ENCODE measurements at regions not wholly inside any gene's neighbourhood (a gene's known extent, or its start where the extent isn't known, plus 50 kb on each side); places are given as distances from the start of the nearest gene placed in this dataset.
A peak's percentile ranks its signal among the peaks of the same experiment; 100 is the strongest.

DNA sequence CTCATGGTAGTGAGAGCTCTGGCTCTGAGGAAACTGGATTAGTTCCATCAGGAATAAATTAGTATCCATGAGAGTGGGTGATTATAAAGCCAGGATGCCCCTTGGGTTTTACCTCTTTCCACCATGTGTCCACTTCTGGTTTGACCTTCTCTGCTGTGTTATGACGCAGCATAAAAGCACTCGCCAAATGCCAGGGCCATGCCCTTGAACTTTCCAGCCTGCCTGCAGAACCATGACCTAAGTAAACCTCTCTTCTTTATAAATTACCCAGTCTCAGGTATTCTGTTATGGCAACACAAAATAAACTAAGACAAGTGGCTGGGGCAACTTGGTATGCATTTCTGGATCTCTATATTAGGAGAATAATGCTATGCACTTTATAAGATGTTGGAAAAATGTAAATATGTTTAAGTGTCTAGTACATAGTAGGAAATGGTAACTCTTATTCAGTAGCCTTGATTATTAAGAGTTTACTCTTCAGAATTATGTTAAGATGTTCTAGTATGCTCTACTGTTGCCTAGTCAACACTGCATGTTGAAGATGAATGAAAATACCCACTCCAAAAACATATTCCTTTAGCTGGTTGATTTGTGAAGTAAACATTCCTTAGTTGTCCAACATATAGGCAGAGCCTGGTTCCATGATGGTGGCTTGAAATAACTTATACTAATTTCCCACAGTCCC lies 455.6 kb upstream of the TMPO start:
- no peak for DNase-seq (ENCODE audit: low read depth in 2 of 2)

DNA sequence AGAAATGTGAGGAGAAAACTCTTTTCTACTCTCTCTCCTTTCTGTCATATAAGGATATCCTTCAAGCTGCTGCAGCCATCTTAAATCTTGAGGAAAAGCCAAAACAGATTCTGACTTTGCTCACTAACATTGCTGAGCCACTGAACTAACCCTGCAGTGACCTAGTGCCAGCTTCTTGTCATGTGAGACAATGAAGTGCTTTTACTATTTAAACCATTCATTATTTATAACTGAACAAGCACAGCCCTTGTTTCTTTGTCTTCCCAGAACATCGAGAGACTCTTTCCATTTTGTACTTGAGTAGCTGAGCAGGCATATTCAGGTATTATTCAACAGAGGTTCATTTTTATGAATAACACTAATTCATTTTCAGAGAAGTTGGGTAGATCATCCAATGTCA lies 455.0 kb upstream of the TMPO start:
- no peak for DNase-seq (ENCODE audit: low read depth in 2 of 2)

DNA sequence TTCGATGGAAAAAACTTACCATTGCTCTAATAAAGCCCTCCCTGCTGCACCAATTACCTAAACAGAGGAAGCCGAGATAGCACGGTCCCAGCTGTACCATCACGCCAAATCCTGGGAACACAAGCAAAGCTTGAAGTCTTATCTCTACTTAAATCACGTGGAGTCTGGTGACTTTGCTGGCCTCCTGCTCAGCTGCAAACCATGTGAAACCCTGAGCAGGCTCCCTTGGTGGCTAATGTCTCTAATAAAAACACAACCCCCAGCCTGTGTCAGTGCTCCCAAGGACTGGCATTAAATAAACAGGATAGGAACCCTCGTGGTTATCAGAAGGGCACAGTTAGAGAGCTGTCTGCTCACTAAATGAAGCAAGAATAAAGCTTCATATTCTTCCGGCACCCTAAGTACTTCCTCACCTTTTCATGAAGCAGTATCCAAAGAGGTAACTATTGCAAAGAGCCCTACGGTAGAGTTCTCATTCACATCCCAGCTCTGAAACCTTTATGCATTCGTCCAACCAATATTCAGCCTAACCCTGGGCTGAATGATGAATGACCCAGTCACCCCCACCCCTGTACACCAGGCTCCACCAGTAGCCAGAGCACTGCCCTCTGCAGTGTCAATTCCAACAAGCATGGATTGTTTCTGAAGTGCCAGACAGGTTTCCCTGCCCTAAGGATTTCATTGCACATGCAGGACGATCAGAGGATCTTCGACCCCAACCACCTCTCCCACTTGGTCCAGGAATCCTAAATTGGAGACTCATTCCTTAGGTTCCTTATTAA lies 452.7 kb upstream of the TMPO start:
- DNase-seq (ENCODE audit: low read depth in 2 of 2), result no peak

DNA sequence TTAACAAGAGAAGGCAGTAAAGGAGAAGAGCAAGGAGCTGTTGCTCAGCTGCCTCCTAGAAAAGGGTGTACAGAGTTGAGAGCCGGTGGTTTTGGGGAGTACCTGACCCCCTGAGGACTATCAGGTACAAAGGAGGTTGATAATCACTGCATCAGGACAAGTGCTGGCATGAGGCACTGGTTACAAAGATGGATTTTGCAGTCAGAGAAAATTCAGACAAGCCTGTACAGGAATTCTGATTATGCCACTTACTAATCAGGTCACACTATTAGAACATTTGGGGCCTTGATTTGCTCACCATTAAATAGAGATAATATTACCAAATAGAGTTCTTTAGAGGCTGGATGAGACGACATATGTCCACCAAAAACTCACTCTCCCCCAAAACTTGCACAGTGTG lies 450.9 kb upstream of the TMPO start:
- DNase-seq (ENCODE audit: low read depth in 2 of 2), result no peak

DNA sequence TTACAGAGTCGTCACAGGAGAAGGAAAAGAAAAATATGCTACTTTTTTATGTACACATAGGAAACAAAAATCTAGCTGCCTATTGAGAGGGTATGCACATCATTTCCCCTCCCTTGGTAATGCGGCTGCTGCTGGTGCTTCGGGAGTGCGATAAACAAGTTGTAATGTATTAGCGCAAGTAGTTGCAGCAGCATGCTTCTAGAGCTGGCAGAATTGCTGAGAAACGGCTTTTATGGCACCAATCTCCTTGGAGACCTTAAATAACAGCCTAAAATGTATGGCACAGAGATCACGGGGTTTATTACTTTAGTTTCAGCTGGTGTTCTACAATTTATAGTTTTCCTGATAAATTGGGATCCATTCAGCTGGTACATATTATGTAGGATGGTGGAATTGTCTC lies 447.6 kb upstream of the TMPO start:
- no peak for DNase-seq (ENCODE audit: low read depth in 2 of 2)

DNA sequence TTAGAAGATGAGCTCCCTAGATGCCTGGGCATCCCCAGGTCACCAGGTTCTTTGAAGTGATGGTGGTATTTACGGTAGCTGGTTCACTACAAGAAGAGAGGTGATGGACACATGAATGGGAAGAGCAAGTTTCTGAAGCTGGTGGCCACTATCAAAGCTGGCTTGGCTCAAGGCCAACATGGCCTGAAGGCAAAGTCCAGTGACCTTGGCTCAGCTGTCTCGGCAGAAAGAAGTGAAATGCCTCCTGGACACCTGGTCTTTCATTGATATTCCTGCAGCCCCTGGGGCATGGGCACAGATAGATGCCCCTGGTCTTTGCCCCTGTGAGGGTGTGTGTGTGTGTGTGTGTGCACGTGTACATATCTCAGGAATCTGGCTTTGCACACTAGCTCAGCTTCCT lies 441.8 kb upstream of the TMPO start:
- no peak for DNase-seq (ENCODE audit: low read depth in 2 of 2)

DNA sequence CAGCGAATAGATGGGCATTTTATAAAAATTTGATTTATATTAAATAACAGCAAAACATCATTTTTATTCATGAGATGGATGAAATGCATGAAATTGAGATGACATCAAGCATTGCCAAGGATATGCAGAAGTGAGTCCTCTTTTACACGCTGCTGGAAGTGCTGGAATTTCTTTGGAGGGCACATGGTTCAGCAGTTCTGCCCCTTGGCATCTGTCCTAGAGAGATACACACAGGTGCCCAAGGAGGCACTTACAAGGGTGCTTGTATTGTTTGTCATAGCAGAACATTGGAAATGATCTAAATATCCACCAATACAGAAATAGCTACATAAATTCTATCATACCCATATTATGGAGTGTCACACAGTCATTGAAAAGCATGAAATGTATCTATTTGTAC lies 441.1 kb upstream of the TMPO start:
- DNase-seq (ENCODE audit: low read depth in 2 of 2), result no peak

DNA sequence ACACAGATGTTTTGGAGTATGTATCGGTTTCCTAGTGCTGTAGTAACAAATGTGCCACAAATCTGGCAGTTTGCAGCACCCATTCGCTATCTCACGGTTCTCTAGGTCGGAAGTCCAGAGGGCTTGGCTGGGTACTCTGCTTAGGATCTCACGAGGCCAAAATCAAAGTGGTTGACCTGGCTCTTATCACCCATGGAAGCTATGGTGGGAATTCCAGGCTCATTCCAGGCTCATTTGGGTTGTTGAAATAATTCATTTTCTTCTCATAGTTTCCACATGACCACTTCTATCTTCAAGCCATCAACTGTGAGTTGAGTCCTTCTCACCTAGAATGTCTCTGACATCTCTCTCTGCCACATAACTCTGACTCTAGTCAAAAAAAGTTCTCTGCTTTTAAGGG lies 431.0 kb upstream of the TMPO start:
- DNase-seq (ENCODE audit: low read depth in 2 of 2), result no peak

DNA sequence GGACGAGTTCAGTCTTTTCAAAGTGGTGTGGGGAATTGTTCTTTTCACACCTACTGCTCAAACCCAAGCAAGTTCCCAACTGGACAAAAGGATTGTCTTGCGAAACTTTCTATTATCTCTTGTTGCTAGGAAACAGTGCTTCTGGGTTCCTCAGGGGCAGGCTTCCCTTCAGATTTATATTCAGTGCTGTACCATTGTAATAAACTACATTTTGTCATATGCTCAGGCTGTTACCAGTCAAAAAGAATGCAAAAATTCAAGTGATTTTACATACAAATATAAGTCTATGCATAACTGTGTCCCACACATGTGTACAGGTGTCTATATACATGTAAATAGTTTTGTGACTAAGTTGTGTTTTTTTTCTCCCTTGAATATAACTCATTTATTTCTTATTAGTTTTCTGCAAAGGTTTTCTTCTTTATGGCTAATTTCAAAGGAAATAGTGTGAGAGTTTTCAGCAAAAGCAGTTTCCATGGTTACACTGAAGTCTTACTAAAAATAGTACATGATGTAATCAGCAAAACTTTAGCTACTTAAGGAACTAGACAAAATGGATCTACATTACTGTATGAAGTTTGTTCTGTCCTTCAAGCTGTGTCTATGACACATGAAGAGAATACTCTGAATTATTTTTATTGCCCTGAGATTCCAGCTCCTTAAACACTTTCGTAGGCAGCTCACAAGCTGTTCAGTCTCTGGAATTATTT lies 430.2 kb upstream of the TMPO start:
- no peak for DNase-seq (ENCODE audit: low read depth in 2 of 2)

DNA sequence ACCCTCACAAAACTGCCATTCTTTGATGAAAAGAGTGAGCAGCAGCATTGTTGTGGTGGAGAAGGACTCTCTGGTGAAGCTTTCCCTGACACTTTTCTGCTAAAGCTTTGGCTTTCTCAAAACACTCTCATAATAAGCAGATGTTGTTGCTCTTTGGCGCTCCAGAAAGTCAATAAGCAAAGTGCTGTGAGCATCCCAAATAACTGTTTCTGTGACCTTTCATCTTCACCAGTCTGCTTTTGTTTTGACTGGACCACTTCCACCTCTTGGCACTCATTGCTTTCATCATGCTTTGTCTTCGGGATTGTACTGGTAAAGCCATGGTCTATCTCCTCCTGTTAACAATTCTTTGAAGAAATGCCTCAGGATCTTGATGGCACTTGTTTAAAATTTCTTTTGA lies 424.7 kb upstream of the TMPO start:
- no peak for DNase-seq (ENCODE audit: low read depth in 2 of 2)

DNA sequence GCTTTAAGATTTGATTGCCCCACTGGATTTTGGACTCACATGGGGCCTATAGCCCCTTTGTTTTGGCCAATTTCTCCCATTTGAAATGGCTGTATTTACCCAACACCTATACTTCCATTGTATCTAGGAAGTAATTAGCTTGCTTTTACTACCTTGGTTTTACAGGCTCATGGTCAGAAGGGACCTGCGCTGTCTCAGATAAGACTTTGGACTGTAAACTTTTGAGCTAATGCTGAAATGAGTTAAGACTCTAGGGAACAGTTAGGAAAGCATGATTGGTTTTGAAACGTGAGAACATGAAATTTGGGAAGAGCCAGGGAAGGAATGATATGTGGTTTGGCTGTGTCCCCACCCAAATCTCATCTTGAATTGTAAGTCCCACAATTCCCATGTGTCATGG lies 419.0 kb upstream of the TMPO start:
- DNase-seq (ENCODE audit: low read depth in 2 of 2), result no peak

DNA sequence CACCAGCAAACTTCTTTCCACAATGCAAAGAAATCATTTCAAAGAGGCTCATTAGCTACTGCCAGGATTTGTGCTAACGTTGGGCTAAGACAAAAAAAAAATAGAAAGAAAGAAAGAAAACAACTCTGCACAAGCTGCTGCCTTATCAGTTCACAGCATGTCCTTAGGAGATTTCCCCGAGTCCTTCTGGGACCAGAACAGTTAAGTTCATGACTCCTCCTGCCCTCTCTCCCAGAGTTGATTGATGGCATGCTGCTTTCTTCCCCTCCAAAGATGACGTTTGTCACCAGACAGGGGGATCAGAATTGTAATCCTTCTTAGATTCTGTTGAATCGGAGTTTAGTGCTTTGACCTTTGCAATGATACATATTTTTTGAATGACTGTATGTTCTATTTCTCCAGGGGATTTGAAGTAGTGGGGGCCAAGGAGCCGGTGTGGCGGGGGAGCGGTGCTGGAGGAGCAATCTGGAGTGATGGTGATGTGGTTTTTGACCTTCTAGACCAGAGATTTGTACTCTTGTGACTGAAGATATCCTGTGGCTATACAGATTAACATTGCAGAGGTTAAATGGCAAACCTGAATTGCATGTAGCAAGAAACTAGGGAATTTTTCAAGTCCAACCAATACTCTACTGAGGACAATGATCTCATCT lies 409.2 kb upstream of the TMPO start:
- DNase-seq (ENCODE audit: low read depth in 2 of 2), result no peak

DNA sequence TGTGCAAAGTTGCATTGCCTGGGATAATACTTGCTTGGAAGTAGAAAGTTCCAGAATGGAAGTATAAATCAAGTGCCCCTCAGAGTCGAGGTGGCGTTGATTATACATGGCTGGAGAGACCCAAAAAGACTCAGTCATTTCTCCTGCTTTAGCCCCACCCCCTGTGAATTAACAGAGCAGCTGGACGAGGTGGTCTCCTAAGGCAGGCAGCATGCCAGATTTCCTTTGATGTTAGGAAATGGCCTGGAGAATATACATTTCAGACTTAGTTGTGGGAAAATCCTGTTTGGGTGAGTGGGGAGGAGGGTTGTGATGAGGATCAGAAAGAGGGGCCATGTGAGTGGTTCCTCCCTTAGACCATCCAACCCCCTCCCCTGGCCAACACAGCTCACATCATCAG lies 406.1 kb upstream of the TMPO start:
- no peak for DNase-seq (ENCODE audit: low read depth in 2 of 2)

DNA sequence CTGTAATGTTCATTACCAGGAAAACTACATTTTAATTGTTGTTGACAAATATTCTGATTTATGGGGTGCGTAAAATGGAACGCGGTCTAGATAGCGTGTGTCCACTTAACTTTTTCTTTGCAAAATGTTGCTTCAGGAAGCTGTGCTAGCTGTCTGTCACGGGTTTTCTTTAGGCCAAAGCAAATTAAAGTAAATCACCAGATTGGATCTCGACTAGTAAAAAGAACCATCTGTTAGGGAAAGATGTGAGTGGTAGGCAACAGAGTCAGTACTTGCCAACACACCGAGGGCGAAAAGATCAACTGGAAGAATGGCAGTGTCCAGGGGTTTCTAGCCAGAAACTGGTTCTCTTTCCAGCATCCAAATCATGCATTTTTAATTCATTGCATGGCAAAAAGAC lies 404.9 kb upstream of the TMPO start:
- DNase-seq (ENCODE audit: low read depth in 2 of 2), result no peak

DNA sequence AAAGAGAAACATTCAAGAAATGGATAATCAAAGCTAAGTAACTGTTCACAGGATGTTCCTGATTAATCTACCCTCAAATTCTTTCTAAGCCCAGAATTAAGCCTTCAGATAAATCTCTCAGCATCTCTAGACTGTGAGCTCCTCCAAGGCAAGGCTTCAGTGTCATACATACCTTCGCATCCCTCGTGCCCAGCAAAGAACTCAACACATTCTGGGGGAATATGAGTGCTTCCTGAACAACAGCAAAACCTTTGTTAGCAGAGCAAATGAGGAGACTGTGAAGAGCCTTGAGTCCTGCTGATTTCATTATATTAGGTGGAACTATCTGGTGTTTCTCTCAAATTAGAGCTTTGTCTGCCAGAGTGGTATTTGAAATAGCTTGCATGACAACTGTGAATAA lies 401.8 kb upstream of the TMPO start:
- no peak for DNase-seq (ENCODE audit: low read depth in 2 of 2)

DNA sequence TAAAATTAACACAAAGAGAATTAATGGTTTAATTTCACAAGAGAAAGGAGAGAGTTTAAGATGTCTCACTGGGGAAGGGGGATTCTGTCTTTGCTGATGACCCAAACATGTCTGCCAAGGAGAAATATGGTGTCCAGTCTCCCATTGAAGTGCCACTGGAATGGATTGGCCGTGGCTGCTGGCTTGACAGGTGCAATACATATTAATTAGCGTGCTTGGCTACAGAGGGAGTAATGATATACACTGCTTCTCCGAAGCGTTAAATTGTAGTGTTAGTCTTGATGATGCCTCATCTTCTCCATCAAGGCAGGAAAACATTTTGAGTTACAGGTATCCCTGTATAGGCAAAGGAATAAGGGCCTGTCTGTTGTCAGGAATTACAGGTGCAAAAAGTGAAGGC lies 393.4 kb upstream of the TMPO start:
- no peak for DNase-seq (ENCODE audit: low read depth in 2 of 2)

DNA sequence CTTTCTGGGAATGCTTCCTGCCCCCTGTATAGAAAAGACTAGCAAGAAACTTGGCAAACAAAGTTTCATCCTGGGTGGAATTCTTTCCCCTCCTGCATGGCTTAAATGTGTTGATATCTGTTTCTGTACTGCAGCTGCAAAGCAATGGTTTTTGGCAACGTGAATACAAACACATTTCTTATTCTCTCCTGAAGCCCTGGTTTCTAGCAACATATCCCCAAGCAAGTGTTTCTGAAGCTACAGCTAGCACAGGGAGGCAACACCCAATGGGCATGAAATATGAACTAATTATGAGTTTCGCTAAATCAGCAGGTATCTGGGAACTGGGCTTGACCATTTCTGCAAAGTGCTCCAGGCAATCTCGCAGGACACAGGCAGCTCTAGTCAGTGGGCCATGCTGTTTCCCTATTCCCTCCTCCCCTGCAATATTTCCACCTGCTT lies 392.3 kb upstream of the TMPO start:
- no peak for DNase-seq (ENCODE audit: low read depth in 2 of 2)

DNA sequence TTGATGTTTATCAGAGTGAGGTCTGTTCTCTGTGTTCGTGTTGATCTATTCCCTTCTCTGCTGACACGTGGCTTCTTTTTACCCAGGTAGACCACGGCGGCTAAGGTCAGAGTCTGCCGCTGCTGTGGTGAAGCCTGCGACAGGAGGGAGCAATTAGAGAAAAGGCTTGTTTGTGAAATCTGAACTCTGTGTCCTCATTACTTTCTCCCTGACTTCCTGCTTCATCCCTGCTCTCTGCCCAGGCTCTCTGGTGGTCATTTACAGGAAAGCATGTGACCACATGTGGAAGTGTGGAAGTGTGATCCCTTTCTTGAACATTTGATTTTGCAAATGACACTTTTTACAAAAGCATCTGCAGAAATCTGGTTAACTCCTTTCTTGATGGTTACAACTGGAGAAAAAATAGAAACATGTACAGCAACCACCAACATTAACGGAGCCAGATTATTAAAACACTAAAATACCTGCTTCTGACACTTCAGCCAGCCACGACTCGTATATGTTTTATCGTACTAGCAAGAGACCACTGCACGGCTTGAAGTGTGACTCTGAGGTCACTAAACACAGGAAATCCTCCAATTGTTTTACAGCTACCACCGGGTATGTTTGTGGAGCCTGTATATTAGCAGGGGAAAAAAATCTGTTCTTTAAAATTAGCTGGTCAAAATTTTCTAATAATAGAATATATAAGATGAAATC lies 388.6 kb upstream of the TMPO start:
- DNase-seq (ENCODE audit: low read depth in 2 of 2), result peak; percentile 68 to 73

DNA sequence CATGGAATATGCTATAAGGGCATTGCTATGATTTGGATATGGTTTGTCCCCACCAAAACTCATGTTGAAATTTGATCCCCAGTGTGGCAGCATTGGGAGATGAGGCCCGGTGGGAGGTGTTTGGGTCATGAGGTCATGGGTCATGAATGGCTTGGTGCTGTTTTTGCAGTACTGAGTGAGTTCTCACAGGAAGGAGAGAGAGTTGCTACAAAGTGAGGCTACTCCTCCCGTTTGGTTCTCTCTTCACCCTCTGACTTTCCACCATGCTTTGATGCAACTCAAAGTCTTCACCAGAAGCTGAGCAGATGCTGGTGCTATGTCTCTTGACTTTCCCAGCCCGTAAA lies 388.1 kb upstream of the TMPO start:
- peak; percentile 19 to 58 for DNase-seq (ENCODE audit: low read depth in 2 of 2)

DNA sequence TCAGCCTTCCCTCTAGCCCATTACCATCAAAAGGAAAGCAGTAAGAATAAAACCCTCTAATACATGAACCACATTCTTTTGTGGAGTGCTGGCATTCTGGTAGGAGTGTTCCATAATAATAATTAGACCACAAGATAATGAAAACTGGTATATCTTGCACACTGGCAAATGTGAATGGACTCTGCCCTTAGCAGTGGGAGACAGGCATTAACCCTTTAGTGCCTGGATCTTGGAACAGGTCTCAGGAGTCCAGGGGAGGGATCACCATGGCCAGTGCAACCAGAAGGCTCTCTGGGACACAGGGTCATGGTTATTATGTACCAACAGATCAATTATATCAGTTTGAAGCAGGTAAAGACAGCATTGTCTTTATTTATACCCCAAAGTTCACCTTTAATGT lies 387.5 kb upstream of the TMPO start:
- DNase-seq (ENCODE audit: low read depth in 2 of 2), result no peak

DNA sequence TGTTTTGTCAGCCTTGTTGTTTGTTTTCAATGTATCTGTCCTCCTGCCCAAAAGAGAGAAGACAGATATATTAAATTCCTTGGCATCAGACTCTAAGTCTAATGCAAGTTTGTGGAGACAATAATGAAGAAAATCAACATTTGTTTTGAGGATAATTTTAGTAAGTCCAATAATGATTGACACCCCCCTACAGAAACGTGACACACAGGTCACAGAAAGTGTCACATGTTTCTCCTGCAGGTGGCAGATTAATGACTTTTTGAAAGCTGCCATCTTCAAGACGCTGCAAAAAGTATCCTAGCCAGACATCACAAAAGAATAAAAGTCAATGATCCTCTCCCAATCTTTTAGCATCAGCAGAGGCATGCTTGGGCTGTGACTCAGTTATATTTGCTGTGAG lies 378.8 kb upstream of the TMPO start:
- no peak for DNase-seq (ENCODE audit: low read depth in 2 of 2)

DNA sequence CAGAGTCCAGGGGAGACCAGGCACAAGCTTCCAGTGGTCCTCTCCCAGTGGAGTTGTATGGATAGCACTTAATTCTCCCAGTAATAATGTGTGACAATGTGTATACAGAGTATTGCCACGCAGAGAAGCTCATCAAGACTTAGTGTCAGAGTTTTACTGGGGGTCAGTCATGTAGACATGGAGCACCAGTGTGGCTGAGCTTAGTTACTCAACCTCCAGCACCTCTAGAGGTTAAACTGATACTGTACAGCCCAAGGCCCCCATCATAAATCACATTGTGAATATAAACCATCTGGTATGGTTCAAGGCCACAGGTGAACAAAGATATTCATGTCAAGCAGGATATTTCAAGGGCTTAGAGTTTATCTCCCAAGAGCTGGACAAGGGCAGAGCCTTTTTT lies 378.1 kb upstream of the TMPO start:
- DNase-seq (ENCODE audit: low read depth in 2 of 2), result no peak

Data from lung microvascular endothelial cell (primary cell).